H9 (cell line): ENCODE measurements at regions not wholly inside any gene's neighbourhood (a gene's known extent, or its start where the extent isn't known, plus 50 kb on each side); places are given as distances from the start of the nearest gene placed in this dataset.

ENCODE experiments used
- DNase-seq: peaks from one replicate; pipeline ENCODE4 v3.0.0-alpha.2; 2017
- H2AFZ ChIP-seq: one replicate; pipeline ENCODE4 v1.6.1; 2013; ENCODE audit warnings: mild to moderate bottlenecking, low read length, control low read depth, moderate library complexity
- H2AK5ac ChIP-seq: 2 replicates; pipeline ENCODE4 v1.6.1; 2013; ENCODE audit warnings: low read length, control low read depth, mixed read lengths; ENCODE audit not compliant: insufficient read length
- H2BK120ac ChIP-seq: one replicate; pipeline ENCODE4 v1.6.1; 2013; ENCODE audit warnings: low read depth, mild to moderate bottlenecking, low read length, control low read depth, inconsistent platforms; ENCODE audit not compliant: poor library complexity, severe bottlenecking
- H2BK12ac ChIP-seq: 2 replicates; pipeline ENCODE4 v1.6.1; 2013; ENCODE audit warnings: low read length, control low read depth, mixed read lengths, low read depth; ENCODE audit not compliant: insufficient read length
- H2BK15ac ChIP-seq: 2 replicates; pipeline ENCODE4 v1.6.1; 2013; ENCODE audit warnings: low read depth, low read length, control low read depth
- H2BK20ac ChIP-seq: one replicate; pipeline ENCODE4 v1.6.1; 2013; ENCODE audit warnings: low read depth, mild to moderate bottlenecking, low read length, control low read depth, inconsistent platforms; ENCODE audit not compliant: poor library complexity, severe bottlenecking
- H2BK5ac ChIP-seq: 2 replicates; pipeline ENCODE4 v1.6.1; 2013; ENCODE audit warnings: low read length, control low read depth, mixed read lengths; ENCODE audit not compliant: insufficient read length
- H3K14ac ChIP-seq: 2 replicates; pipeline ENCODE4 v1.6.1; 2013; ENCODE audit warnings: low read length, control low read depth; ENCODE audit not compliant: insufficient read depth
- H3K18ac ChIP-seq: 2 replicates; pipeline ENCODE4 v1.6.1; 2013; ENCODE audit warnings: low read depth, mild to moderate bottlenecking, mixed read lengths, low read length, control low read depth; ENCODE audit not compliant: insufficient read length
- H3K23ac ChIP-seq: 2 replicates; pipeline ENCODE4 v1.6.1; 2013; ENCODE audit warnings: low read length, control low read depth, mixed read lengths, low read depth; ENCODE audit not compliant: insufficient read length
- H3K23me2 ChIP-seq: 2 replicates; pipeline ENCODE4 v1.6.1; 2013; ENCODE audit warnings: low read depth, mild to moderate bottlenecking, mixed read lengths, low read length, control low read depth; ENCODE audit not compliant: insufficient read length, poor library complexity, severe bottlenecking
- H3K27ac ChIP-seq: 2 replicates; pipeline ENCODE4 v1.5.1; 2013; ENCODE audit warnings: low read length, control low read depth, mixed read lengths, low read depth; ENCODE audit not compliant: insufficient read length
- H3K27me3 ChIP-seq: 2 replicates; pipeline ENCODE4 v1.6.1; 2013; ENCODE audit warnings: low read length, control low read depth, inconsistent platforms; ENCODE audit not compliant: insufficient read depth
- H3K4ac ChIP-seq: 2 replicates; pipeline ENCODE4 v1.6.1; 2013; ENCODE audit warnings: low read depth, mild to moderate bottlenecking, control low read depth, inconsistent platforms, low read length, moderate library complexity
- H3K4me1 ChIP-seq: 2 replicates; pipeline ENCODE4 v1.6.1; 2013; ENCODE audit warnings: low read length, control low read depth, inconsistent platforms; ENCODE audit not compliant: insufficient read depth
- H3K4me2 ChIP-seq: 2 replicates; pipeline ENCODE4 v1.6.1; 2013; ENCODE audit warnings: low read length, control low read depth, mixed read lengths; ENCODE audit not compliant: insufficient read length, insufficient read depth
- H3K56ac ChIP-seq: 2 replicates; pipeline ENCODE4 v1.6.1; 2013; ENCODE audit warnings: low read depth, mild to moderate bottlenecking, mixed read lengths, low read length, control low read depth; ENCODE audit not compliant: insufficient read length
- H3K79me1 ChIP-seq: 2 replicates; pipeline ENCODE4 v1.6.1; 2013; ENCODE audit warnings: low read depth, mild to moderate bottlenecking, moderate library complexity, low read length, control low read depth, inconsistent platforms; ENCODE audit not compliant: insufficient read depth, poor library complexity, severe bottlenecking
- H3K79me2 ChIP-seq: 2 replicates; pipeline ENCODE4 v1.6.1; 2013; ENCODE audit warnings: low read length, control low read depth, inconsistent platforms; ENCODE audit not compliant: insufficient read depth
- H3K9ac ChIP-seq: 2 replicates; pipeline ENCODE4 v1.6.1; 2013; ENCODE audit warnings: low read length, control low read depth, mixed read lengths; ENCODE audit not compliant: insufficient read length; ENCODE audit errors: extremely low read depth
- H3K9me3 ChIP-seq: one replicate; pipeline ENCODE4 v1.6.1; 2013; ENCODE audit warnings: low read depth, low read length, inconsistent platforms; ENCODE audit not compliant: control insufficient read depth
- H3T11ph ChIP-seq: one replicate; pipeline ENCODE4 v1.6.1; 2013; ENCODE audit warnings: mild to moderate bottlenecking, low read length, control low read depth, inconsistent platforms
- H4K20me1 ChIP-seq: one replicate; pipeline ENCODE4 v1.6.1; 2013; ENCODE audit not compliant: control insufficient read depth, insufficient read length, insufficient read depth
- H4K5ac ChIP-seq: 2 replicates; pipeline ENCODE4 v1.6.1; 2013; ENCODE audit warnings: low read depth, mild to moderate bottlenecking, mixed read lengths, low read length, control low read depth; ENCODE audit not compliant: insufficient read length
- H4K8ac ChIP-seq: replicated peaks from 2 replicates; pipeline ENCODE4 v1.6.1; 2013; ENCODE audit warnings: low read length, control low read depth, mixed read lengths, low read depth; ENCODE audit not compliant: insufficient read length
- H4K91ac ChIP-seq: 2 replicates; pipeline ENCODE4 v1.6.1; 2013; ENCODE audit warnings: low read depth, mild to moderate bottlenecking, moderate library complexity, mixed read lengths, low read length, control low read depth; ENCODE audit not compliant: insufficient read length
- H3K27ac Mint-ChIP-seq, 3 experiments: 2 replicates in 2 of 3; 3 replicates in 1 of 3; pipeline ENCODE4 v1.8.0; 2020 to 2021; ENCODE audit warnings: mixed read lengths in 3 of 3, mild to moderate bottlenecking in 1 of 3, moderate library complexity in 1 of 3
- H3K27me3 Mint-ChIP-seq: 2 replicates; pipeline ENCODE4 v1.8.0; 2021; ENCODE audit warnings: low read depth, mild to moderate bottlenecking, moderate library complexity, mixed read lengths
- H3K36me3 Mint-ChIP-seq, 3 experiments: 2 replicates in 2 of 3; 3 replicates in 1 of 3; pipeline ENCODE4 v1.8.0; 2020 to 2021; ENCODE audit warnings: low read depth in 3 of 3, mixed read lengths in 3 of 3; ENCODE audit not compliant: insufficient read depth in 1 of 3
- H3K4me1 Mint-ChIP-seq, 2 experiments: 2 replicates each; pipeline ENCODE4 v1.8.0; 2020; ENCODE audit warnings: mixed read lengths in 2 of 2
- H3K4me3 Mint-ChIP-seq, 2 experiments: 2 replicates in 1 of 2; 3 replicates in 1 of 2; pipeline ENCODE4 v1.8.0; 2020 to 2021; ENCODE audit warnings: mild to moderate bottlenecking in 2 of 2, mixed read lengths in 2 of 2, moderate library complexity in 1 of 2
- H3K9me3 Mint-ChIP-seq, 2 experiments: 2 replicates in 1 of 2; 3 replicates in 1 of 2; pipeline ENCODE4 v1.8.0; 2020; ENCODE audit warnings: mild to moderate bottlenecking in 2 of 2, mixed read lengths in 2 of 2, moderate library complexity in 1 of 2
- WGBS: extraction: QIAGEN DNeasy Blood & Tissue Kit; methylation state at CpG from one replicate; pipeline ENCODE4 v1.1.7; 2013; ENCODE audit warnings: missing lambda C conversion rate, low lambda C conversion rate, mixed read lengths; ENCODE audit not compliant: insufficient read length; ENCODE audit errors: extremely low coverage; 5-methylcytosine and 5-hydroxymethylcytosine counted together
- TF ChIP-seq, protein P1 (sequence below): fragments of 200-600 bp; sonication (generic); conservative IDR thresholded peaks from 3 replicates; pipeline ENCODE4 v1.8.0; 2021; ENCODE audit warnings: antibody characterized with exemption, mild to moderate bottlenecking

DNA sequence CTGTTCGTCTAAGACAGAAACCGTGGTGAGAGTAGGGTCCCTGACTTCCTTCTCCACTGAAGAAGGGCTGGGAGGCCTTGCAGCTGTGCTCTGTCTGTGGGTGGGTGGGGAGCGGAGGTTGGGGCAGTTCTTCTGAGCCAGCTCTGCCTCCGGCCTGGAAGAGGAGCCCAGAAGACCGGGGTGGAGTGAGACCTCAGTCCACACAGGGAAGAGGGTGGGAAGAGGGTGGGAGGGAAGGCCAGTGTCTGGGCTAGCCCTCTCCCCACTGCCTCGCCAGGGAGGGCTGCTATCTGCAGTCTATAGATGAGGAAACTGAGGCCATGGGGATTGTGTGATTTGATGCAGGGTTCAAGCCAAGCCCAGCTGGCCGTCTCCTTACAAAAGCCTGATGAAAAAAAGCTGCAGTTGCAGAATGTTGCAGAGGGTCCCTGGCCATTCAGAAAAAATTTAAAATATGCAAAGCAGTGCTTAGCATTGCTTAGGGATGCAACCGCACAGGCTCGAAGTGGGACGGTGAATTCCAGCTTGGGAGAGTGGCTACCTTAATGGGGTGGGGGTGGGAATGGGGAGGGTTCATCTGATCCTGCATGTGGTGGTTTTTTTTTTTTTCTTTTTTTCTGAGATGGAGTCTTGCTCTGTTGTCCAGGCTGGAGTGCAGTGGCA, 181.6 kb upstream of the HS6ST1 start:
- Histone ChIP-seq H4K8ac (no peak overlapping the region), H3K56ac (no peak overlapping the region), H3K9ac (no peak overlapping the region), H4K5ac (no peak overlapping the region), H2AFZ (no peak overlapping the region), H2BK20ac (no peak overlapping the region), H2BK5ac (no peak overlapping the region), H2AK5ac (no peak overlapping the region), H3K27ac (no peak overlapping the region), H3K9me3 (no peaks in the 10 kb centered on the region), H2BK120ac (no peak overlapping the region), H4K91ac (no peak overlapping the region), H2BK12ac (no peak overlapping the region), H3K23ac (no peak overlapping the region), H3K4ac (no peak overlapping the region), H3K4me1 (no peaks in the 10 kb centered on the region), H3K23me2 (no peaks in the 10 kb centered on the region), H2BK15ac (no peak overlapping the region), H3K4me2 (no peak overlapping the region), H3K79me1 (no peaks in the 10 kb centered on the region), H3K18ac (no peak overlapping the region), H4K20me1 (no peaks in the 10 kb centered on the region), H3K79me2 (no peaks in the 10 kb centered on the region), H3K27me3 (no peaks in the 10 kb centered on the region), H3T11ph (no peak overlapping the region), H3K14ac (no peak overlapping the region)
- WGBS = no CpG with 5 or more reads among the region's 10 CpGs
- Mint-ChIP-seq H3K4me1 (peaks cover 12 to 16% of the 10 kb centered on the region in 2 experiments), H3K4me3 (no peak overlapping the region), H3K27me3 (peaks cover 3% of the 10 kb centered on the region), H3K9me3 (no peaks in the 10 kb centered on the region), H3K27ac (no peak overlapping the region), H3K36me3 (no peaks in the 10 kb centered on the region; a peak in 1 of 7 replicates)
- peak; percentile 22 for DNase-seq
- TF ChIP-seq, protein P1, sequence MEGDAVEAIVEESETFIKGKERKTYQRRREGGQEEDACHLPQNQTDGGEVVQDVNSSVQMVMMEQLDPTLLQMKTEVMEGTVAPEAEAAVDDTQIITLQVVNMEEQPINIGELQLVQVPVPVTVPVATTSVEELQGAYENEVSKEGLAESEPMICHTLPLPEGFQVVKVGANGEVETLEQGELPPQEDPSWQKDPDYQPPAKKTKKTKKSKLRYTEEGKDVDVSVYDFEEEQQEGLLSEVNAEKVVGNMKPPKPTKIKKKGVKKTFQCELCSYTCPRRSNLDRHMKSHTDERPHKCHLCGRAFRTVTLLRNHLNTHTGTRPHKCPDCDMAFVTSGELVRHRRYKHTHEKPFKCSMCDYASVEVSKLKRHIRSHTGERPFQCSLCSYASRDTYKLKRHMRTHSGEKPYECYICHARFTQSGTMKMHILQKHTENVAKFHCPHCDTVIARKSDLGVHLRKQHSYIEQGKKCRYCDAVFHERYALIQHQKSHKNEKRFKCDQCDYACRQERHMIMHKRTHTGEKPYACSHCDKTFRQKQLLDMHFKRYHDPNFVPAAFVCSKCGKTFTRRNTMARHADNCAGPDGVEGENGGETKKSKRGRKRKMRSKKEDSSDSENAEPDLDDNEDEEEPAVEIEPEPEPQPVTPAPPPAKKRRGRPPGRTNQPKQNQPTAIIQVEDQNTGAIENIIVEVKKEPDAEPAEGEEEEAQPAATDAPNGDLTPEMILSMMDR = no peak
